GM23248 (cell line): ENCODE measurements at regions not wholly inside any gene's neighbourhood (a gene's known extent, or its start where the extent isn't known, plus 50 kb on each side); places are given as distances from the start of the nearest gene placed in this dataset.

Experiments used
- DNase-seq: peaks from one replicate; pipeline ENCODE4 v3.0.0-alpha.2; 2015
- H2AFZ ChIP-seq: fragments of 200-600 bp; sonication (generic); 2 replicates; pipeline ENCODE4 v1.6.1; 2016; ENCODE audit warnings: antibody characterized with exemption
- H3F3A ChIP-seq: fragments of 200-600 bp; sonication (generic); 2 replicates; pipeline ENCODE4 v1.6.1; 2016; ENCODE audit warnings: mild to moderate bottlenecking, antibody characterized with exemption, mixed run types; ENCODE audit not compliant: insufficient read depth
- H3K27ac ChIP-seq: fragments of 200-600 bp; sonication (generic); 2 replicates; pipeline ENCODE4 v1.5.1; 2016; ENCODE audit warnings: mild to moderate bottlenecking
- H3K27me3 ChIP-seq: fragments of 200-600 bp; sonication (generic); replicated peaks from 2 replicates; pipeline ENCODE4 v1.6.1; 2016; ENCODE audit warnings: mild to moderate bottlenecking; ENCODE audit not compliant: insufficient read depth
- H3K36me3 ChIP-seq: fragments of 200-600 bp; sonication (generic); 2 replicates; pipeline ENCODE4 v1.6.1; 2016; ENCODE audit warnings: low read depth, mild to moderate bottlenecking
- H3K4me1 ChIP-seq: fragments of 200-600 bp; sonication (generic); 2 replicates; pipeline ENCODE4 v1.6.1; 2016; ENCODE audit warnings: mild to moderate bottlenecking; ENCODE audit not compliant: insufficient read depth
- H3K4me2 ChIP-seq: fragments of 200-600 bp; sonication (generic); one replicate; pipeline ENCODE4 v1.6.1; 2016; ENCODE audit warnings: mild to moderate bottlenecking; ENCODE audit not compliant: unreplicated experiment
- H3K4me3 ChIP-seq: fragments of 200-600 bp; sonication (generic); 2 replicates; pipeline ENCODE4 v1.5.1; 2016; ENCODE audit warnings: mild to moderate bottlenecking
- H3K79me2 ChIP-seq: fragments of 200-600 bp; sonication (generic); 2 replicates; pipeline ENCODE4 v1.6.1; 2016; ENCODE audit warnings: mild to moderate bottlenecking; ENCODE audit not compliant: insufficient read depth
- H3K9ac ChIP-seq: fragments of 200-600 bp; sonication (generic); 2 replicates; pipeline ENCODE4 v1.6.1; 2016; ENCODE audit warnings: mild to moderate bottlenecking
- H3K9me2 ChIP-seq: fragments of 200-600 bp; sonication (generic); 2 replicates; pipeline ENCODE4 v1.6.1; 2016; ENCODE audit warnings: mixed run types, mild to moderate bottlenecking, moderate library complexity; ENCODE audit not compliant: insufficient read depth
- H3K9me3 ChIP-seq: fragments of 200-600 bp; sonication (generic); one replicate; pipeline ENCODE4 v1.6.1; 2017; ENCODE audit warnings: low read depth
- H4K20me1 ChIP-seq: fragments of 200-600 bp; sonication (generic); 2 replicates; pipeline ENCODE4 v1.6.0; 2016; ENCODE audit not compliant: insufficient read depth
- EZH2 ChIP-seq: fragments of 200-600 bp; sonication (generic); IDR thresholded peaks from 2 replicates; pipeline ENCODE4 v1.6.1; 2018; ENCODE audit warnings: antibody characterized with exemption, mild to moderate bottlenecking; ENCODE audit not compliant: insufficient read depth, poor library complexity, severe bottlenecking
- EZH2phosphoT487 ChIP-seq: fragments of 200-600 bp; sonication (generic); IDR thresholded peaks from 2 replicates; pipeline ENCODE4 v1.6.1; 2018; ENCODE audit warnings: antibody characterized with exemption, moderate library complexity, mild to moderate bottlenecking, low read depth; ENCODE audit not compliant: insufficient read depth
- WGBS, 2 experiments: methylation state at CpG; one replicate each; pipeline ENCODE4 v1.1.6; 2015 to 2017; ENCODE audit warnings: low lambda C conversion rate in 2 of 2, low coverage in 1 of 2; ENCODE audit errors: missing lambda C conversion rate in 2 of 2; 5-methylcytosine and 5-hydroxymethylcytosine counted together
- in situ Hi-C: fragments of 300-500 bp; cut with MboI; formaldehyde crosslinking; loops from 2 replicates; pipeline ENCODE4 v1.15.0; 2020

DNA sequence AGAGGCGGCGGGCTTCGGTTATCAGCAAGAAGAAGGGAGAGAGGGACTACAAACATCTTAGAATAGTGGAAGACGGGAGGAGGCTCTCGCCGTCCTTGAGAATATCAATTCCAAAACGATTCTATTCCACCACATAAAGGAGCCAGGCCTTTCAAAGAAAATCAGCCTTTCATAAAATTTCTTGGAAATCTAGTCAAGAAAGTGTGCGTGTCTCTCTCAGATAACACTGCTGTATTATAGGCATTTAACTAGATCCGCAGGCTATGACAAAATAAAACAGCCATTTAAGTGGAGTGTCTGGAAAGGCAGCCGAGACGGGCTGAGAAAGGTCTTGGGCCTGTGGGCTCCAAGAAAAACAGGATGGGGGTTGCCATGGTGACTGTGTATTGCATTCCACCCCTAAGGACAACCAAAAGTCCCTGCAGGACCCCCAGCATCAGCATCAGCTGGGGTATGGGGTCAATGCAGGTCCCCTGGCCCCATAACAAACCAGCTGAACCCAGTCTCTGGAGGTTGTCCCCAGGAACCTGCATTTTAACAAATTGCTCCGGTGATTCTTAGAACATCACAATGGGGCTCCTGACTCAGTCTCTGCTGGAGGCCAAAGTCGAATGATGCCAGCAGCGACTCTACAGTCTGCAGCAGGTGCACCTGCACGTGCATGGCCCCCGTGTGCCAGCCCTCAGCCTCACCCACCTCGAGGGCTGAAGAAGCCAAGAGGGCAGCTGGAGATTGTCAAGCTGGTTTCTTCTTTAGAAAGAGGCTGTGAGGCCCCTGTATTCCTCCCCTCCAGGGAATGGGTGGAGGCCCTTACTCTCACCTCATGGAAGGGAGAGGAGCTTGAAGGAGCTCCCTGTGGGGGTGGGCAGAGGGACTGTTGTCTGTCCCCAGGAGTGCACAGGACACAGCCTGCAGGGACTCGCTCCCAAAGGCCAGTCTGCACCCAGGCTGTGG, 287.4 kb downstream of the NPHP4 start:
- no peaks in the 10 kb centered on the region for H3F3A ChIP-seq
- H3K4me1 ChIP-seq = no peaks in the 10 kb centered on the region
- no peaks in the 10 kb centered on the region for H4K20me1 ChIP-seq
- no peaks in the 10 kb centered on the region for H3K9me2 ChIP-seq
- TF ChIP-seq EZH2phosphoT487 (no peak), EZH2 (no peak)
- H3K27me3 ChIP-seq = no peaks in the 10 kb centered on the region
- H3K27ac ChIP-seq = no peak overlapping the region
- H3K9me3 ChIP-seq = no peaks in the 10 kb centered on the region
- H3K79me2 ChIP-seq = no peaks in the 10 kb centered on the region
- in situ Hi-C loops = no loop called here
- 44 to 48% methylated on average over 17 to 18 of the region's 18 CpGs for WGBS, 2 experiments
- H3K36me3 ChIP-seq = no peaks in the 10 kb centered on the region
- H3K4me3 ChIP-seq = no peak overlapping the region
- H2AFZ ChIP-seq = no peak overlapping the region
- H3K9ac ChIP-seq = no peak overlapping the region
- DNase-seq = no peak
- H3K4me2 ChIP-seq = no peak overlapping the region

DNA sequence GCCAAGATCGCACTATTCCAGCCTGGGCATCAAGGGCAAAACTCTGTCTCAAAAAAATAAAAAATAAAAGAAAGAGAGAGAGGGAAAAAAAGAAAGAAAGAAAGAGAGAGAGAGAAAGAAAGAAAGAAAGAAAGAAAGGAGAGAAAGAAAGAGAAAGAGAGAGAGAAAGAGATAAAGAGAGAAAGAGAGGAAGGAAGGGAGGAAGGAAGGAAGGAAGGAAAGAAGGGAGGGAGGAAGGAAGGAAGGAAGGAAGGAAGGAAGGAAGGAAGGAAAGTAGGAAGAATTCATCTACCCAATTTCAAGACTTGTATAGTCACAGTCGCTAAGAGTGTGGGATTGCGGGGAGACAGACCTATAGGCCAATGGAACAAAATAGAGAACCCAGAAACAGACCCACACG, 290.6 kb downstream of the NPHP4 start:
- Histone ChIP-seq H3K9me3 (no peaks in the 10 kb centered on the region), H3F3A (no peaks in the 10 kb centered on the region), H3K27me3 (no peaks in the 10 kb centered on the region), H4K20me1 (no peaks in the 10 kb centered on the region), H3K36me3 (no peaks in the 10 kb centered on the region), H3K79me2 (no peaks in the 10 kb centered on the region), H3K4me2 (no peak overlapping the region), H3K9ac (no peak overlapping the region), H3K9me2 (no peaks in the 10 kb centered on the region), H2AFZ (no peak overlapping the region), H3K4me3 (no peak overlapping the region), H3K27ac (no peak overlapping the region), H3K4me1 (no peaks in the 10 kb centered on the region)
- TF ChIP-seq EZH2 (no peak), EZH2phosphoT487 (no peak)
- no peak for DNase-seq
- in situ Hi-C loops = no loop called here
- WGBS, 2 experiments = 57 to 58% methylated on average over 4 of the region's 4 CpGs

DNA sequence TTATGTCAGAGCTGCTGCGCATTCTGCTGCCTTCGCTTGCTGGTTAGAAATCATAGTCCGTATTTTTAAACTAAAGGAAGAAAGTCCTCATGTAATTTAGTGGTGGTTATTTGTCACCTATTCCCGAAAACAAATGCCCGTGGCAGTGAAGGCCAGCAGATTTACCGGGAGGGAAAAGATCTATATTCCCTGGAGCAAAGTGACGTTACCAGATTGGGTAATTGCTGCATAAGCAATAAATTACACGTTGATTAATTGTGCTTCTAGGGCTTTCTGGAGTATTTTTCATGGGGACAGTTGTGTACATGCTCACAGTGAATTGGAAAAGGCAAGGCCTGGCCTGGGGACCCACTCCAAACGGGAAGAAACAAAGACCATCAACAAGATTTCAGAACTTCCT, 298.7 kb downstream of the NPHP4 start:
- no peak overlapping the region for H3K27ac ChIP-seq
- no peak overlapping the region for H3K4me2 ChIP-seq
- no peaks in the 10 kb centered on the region for H3F3A ChIP-seq
- no peak overlapping the region for H3K4me3 ChIP-seq
- in situ Hi-C loops = no loop called here
- no peaks in the 10 kb centered on the region for H3K36me3 ChIP-seq
- WGBS, 2 experiments = 43% methylated on average over 9 of the region's 9 CpGs
- TF ChIP-seq EZH2 (no peak), EZH2phosphoT487 (no peak)
- no peak overlapping the region for H2AFZ ChIP-seq
- H3K9me2 ChIP-seq = no peaks in the 10 kb centered on the region
- H3K9me3 ChIP-seq = no peaks in the 10 kb centered on the region
- H3K9ac ChIP-seq = no peak overlapping the region
- DNase-seq = no peak
- H3K79me2 ChIP-seq = no peaks in the 10 kb centered on the region
- H3K27me3 ChIP-seq = no peaks in the 10 kb centered on the region
- H3K4me1 ChIP-seq = no peaks in the 10 kb centered on the region
- no peaks in the 10 kb centered on the region for H4K20me1 ChIP-seq

DNA sequence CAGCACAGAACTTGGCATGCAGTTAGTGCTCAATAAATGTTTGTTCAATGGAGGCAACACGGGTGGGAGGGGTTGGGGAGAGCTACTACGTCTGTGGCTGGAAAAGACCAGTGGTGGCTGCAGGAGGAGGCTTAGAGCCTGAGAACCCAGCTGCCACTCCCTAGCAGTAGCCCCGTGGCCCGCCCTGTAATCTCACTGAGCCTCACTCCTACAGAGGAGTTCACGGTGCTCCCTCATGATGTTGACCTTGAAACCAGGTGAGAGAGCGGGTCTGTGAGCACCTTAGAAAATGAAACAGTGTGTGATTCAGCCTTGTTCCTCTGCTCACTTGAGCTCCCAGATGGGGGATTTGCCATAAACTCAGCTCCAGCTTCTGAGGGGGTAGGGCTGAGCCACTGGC, 299.6 kb downstream of the NPHP4 start:
- Histone ChIP-seq H3K4me2 (no peak overlapping the region), H3F3A (no peaks in the 10 kb centered on the region), H3K9ac (no peak overlapping the region), H3K27ac (no peak overlapping the region), H3K79me2 (no peaks in the 10 kb centered on the region), H3K9me2 (no peaks in the 10 kb centered on the region), H4K20me1 (no peaks in the 10 kb centered on the region), H2AFZ (no peak overlapping the region), H3K9me3 (no peaks in the 10 kb centered on the region), H3K4me1 (no peaks in the 10 kb centered on the region), H3K27me3 (no peaks in the 10 kb centered on the region), H3K4me3 (no peak overlapping the region), H3K36me3 (no peaks in the 10 kb centered on the region)
- DNase-seq = no peak
- WGBS, 2 experiments = 25 to 34% methylated on average over 6 of the region's 6 CpGs
- TF ChIP-seq EZH2phosphoT487 (no peak), EZH2 (no peak)
- in situ Hi-C loops = no loop called here
